ENCODE measurements at regions not wholly inside any gene's neighbourhood (a gene's known extent, or its start where the extent isn't known, plus 50 kb on each side); places are given as distances from the start of the nearest gene placed in this dataset.

DNA sequence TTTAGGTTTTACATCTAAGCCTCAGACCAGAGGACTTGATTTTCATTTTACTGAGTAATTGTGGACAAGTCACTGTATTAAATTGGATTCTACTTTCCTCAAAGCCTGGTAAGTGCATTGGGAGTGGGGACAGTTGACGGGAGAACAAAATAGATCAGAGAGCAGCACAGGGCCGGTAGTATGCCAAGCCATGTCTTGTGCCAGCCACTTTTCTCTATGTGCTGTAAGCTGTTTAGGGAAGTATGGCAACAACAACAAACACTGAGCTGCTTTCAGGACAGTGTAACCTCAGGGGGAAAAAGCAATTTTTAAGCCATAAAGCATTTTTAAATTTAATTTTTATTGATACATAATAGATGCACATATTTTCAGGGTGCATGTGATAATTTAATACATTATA, 365.9 kb upstream of the IGFBP3 start:
- TF ChIP-seq, protein P1, sequence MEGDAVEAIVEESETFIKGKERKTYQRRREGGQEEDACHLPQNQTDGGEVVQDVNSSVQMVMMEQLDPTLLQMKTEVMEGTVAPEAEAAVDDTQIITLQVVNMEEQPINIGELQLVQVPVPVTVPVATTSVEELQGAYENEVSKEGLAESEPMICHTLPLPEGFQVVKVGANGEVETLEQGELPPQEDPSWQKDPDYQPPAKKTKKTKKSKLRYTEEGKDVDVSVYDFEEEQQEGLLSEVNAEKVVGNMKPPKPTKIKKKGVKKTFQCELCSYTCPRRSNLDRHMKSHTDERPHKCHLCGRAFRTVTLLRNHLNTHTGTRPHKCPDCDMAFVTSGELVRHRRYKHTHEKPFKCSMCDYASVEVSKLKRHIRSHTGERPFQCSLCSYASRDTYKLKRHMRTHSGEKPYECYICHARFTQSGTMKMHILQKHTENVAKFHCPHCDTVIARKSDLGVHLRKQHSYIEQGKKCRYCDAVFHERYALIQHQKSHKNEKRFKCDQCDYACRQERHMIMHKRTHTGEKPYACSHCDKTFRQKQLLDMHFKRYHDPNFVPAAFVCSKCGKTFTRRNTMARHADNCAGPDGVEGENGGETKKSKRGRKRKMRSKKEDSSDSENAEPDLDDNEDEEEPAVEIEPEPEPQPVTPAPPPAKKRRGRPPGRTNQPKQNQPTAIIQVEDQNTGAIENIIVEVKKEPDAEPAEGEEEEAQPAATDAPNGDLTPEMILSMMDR (IDR thresholded peaks at IDR 0.05), result no peak

DNA sequence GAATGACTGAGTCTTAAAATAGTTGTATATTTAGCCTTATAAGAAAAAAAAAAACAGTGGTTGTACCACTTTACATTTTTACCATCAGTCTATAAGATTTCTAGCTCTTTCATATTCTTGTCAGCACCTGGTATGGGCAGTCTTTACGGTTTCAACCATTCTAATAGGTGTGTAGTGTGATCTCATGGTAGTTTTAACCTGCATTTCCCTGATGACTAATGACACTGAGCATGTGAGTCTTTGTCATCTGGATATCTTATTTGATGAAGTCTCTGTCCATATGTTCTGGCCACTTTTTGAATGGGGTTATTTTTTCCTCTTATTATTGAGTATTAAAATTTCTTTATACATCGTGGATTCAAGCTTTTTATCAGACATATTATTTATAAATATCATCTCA, 365.3 kb upstream of the IGFBP3 start:
- TF ChIP-seq, protein P1 (IDR thresholded peaks at IDR 0.05), result no peak

DNA sequence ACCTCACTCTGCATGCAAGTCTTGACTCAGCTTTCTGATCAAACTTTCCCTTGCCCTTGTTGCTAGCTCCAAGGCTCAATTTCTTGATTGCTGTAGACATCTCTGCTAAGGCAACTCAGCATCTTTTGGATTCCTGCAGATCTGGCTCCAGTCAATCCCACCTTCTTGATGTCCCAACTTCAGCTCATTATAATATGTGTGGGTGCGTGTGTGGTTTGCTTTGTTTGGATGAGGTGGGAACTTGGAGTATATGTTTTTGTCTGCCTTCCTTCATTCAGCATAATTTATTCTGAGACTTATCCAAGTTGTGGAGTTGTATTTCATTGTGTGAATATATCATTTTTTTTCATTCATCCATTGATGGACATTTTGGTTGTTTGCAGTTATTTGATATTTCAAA, 364.8 kb upstream of the IGFBP3 start:
- TF ChIP-seq, protein P1 (IDR thresholded peaks at IDR 0.05), result no peak

DNA sequence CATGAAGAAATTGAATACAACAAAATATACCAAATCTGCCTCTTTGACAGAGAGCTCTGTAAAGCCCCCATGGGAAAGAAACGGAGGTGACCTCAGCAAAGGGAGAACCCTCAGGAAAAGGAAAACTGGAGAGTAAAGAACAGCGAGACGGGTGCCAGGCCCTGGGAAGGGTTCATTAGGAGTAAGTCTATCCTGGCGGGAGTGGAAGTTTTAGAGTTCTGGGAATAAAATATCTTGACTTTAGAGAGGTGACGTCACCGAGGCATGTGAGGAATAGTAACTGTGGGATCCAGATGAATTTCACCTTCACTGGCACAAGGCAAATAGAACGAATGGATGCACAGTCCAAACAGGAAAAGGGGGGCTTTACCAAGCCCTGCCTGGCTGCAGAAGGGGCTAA, 362.8 kb upstream of the IGFBP3 start:
- TF ChIP-seq, protein P1 (IDR thresholded peaks at IDR 0.05), result no peak

DNA sequence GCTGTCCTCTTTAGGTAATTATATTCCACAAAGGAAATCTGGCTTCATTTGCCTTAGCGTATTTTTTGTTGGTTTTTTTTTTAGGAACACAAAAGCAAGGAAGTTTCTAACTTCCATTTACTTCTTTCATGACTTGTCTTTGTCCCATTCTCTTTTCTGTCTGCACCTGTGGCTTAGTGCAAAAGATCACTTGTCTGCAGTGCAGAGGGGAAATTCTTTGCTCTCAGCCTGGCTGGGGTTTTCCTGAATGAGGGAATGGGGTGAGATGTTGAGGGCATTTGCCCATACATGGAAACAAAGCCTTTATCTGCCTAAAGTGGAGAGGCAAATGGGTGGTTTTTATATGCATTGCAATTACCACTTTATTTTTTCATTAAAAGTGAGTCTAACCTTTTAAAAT, 361.1 kb upstream of the IGFBP3 start:
- TF ChIP-seq, protein P1 (IDR thresholded peaks at IDR 0.05), result no peak

DNA sequence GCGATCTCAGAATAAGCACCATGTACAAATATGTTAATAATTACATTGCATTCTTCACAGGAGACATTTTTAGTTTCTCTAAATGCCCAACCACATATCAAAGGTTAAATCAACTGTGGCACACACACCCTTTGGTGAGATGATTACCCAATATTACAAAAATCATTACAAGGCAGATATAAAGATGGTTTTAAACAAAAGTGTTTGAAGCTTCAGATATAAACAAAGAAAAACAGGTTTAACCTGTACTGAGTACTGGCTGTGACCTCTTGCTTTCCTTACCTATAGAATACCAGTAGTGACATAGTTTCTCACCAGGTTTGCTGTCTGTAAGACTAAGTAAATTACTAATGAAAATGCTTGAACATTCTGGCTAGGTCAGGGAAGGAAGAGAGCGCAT, 360.0 kb upstream of the IGFBP3 start:
- TF ChIP-seq, protein P1 (IDR thresholded peaks at IDR 0.05), result no peak

DNA sequence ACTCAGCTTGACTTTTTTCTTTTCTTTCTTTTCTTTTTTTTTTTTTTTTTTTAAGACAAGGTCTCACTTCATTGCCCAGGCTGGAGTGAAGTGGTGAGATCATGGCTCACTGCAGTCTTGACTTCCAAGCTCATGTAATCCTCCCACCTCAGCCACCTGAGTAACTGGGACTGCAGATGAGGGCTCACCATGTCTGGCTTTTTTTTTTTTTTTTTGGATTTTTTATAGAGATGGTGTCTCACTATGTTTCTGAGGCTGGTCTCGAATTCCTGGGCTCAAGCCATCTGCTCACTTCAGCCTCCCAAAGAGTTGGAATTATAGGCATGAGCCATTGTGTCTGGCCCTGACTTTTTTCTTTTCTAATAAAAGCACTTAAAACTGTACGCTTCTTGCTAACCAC, 358.2 kb upstream of the IGFBP3 start:
- TF ChIP-seq, protein P1 (IDR thresholded peaks at IDR 0.05), result no peak

DNA sequence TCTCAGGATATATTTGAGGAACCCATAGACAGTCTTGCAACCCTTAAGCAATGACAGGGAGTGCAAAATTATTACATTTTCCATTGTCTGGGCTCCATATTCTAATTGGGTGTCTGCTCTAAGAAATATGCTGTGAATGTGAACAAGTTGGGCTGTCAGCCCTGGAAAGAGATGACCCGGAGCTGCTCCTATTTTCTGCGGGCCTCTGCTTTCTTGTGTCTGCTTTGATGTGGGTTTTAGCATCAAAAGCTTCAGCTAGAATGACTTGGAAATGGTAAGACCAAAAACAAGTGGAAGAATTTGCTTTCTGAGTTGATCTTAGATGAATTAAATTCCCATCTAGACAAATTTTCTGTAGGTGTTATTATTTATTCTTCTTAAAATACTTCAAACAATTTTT, 343.6 kb upstream of the IGFBP3 start:
- TF ChIP-seq, protein P1 (IDR thresholded peaks at IDR 0.05), result no peak

Data from LNCAP (cell line).